C4-2B (cell line): ENCODE measurements at regions not wholly inside any gene's neighbourhood (a gene's known extent, or its start where the extent isn't known, plus 50 kb on each side); places are given as distances from the start of the nearest gene placed in this dataset.

Source experiments
- H3K27ac ChIP-seq: fragments of 450-650 bp; 2 replicates; pipeline ENCODE4 v1.5.1; 2017
- ZFX ChIP-seq: fragments of 450-650 bp; IDR thresholded peaks from 2 replicates; pipeline ENCODE4 v1.6.1; 2017
- TF ChIP-seq, protein P1 (sequence below): fragments of 450-650 bp; conservative IDR thresholded peaks from 2 replicates; pipeline ENCODE4 v1.5.1; 2017; ENCODE audit warnings: mild to moderate bottlenecking

DNA sequence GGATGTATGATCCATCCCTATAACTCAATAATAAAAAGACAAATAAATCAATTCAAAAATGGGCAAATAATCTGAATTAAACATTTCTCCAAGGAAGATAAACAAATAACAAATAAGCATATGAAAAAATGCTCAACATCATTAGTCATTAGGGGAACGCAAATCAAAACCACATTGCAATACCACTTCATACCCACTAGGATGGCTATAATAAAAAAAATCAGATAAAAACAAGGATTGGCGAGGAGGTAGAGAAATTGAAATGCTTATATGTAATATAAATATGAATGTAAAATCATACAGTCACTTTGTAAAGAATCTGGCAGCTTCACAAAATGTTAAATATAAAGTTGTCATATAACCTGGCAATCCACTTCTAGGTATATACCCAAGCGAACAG lies 52.3 kb upstream of the TBCA start:
- H3K27ac ChIP-seq, result no peak overlapping the region
- no peak for TF ChIP-seq ZFX
- TF ChIP-seq, protein P1, sequence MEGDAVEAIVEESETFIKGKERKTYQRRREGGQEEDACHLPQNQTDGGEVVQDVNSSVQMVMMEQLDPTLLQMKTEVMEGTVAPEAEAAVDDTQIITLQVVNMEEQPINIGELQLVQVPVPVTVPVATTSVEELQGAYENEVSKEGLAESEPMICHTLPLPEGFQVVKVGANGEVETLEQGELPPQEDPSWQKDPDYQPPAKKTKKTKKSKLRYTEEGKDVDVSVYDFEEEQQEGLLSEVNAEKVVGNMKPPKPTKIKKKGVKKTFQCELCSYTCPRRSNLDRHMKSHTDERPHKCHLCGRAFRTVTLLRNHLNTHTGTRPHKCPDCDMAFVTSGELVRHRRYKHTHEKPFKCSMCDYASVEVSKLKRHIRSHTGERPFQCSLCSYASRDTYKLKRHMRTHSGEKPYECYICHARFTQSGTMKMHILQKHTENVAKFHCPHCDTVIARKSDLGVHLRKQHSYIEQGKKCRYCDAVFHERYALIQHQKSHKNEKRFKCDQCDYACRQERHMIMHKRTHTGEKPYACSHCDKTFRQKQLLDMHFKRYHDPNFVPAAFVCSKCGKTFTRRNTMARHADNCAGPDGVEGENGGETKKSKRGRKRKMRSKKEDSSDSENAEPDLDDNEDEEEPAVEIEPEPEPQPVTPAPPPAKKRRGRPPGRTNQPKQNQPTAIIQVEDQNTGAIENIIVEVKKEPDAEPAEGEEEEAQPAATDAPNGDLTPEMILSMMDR, result peak; percentile 37
